ENCODE measurements at regions not wholly inside any gene's neighbourhood (a gene's known extent, or its start where the extent isn't known, plus 50 kb on each side); places are given as distances from the start of the nearest gene placed in this dataset.
"Not testable (repeated sequence)": the region's sequence is repeated elsewhere in the genome, so short reads cannot be mapped to it uniquely, and the experiment has no call there.

DNA sequence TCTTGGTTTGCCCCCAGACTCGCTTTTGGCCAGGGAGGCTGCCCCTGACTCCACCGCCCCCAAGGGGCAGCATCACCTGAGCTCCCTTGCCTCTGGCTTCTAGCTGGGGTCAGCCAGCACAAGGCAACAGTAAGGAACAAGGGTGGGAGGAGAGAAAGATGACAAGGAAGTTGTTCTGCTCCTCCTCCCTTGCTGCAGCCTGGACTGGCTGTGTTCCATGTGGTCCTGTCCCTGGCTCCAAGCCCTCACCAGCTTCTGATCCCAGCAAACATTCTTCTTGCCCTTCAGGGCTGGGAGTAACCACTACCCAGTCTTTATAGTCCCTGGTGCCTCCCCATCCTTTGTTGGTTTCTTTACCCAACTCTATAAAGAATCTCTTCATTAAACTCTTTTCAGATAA, 100.3 kb upstream of the SPIN1 start:
- no peak for DNase-seq (ENCODE audit: low read depth in 1 of 2, low spot score in 1 of 2)

DNA sequence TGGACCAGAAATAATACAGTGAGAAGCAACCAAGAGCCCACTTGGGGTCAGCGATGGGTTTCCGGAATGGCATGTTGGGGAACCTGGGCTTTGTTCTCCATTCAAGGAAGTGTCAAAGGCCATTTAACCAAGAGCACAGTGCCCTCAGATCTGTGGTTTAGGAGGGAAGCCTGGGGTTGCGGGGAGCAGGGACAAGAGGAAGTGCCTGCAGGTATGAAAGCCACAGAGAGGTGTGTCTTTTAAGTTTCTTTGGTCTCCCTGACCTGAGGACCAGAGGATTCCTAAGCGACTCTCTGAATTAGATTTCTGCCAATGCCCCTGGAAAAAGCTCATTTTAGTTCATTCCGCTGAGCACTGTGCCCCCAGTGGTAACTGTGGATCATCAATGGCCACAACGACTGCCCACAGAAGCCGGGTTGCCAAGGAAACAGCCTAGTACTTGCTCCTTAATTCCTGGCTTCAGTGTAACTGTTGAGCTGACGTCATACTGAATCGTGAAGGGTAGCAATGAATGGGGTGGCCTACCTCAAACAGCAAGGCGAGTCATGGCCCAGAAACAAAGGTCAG, 107.3 kb upstream of the SPIN1 start:
- DNase-seq (ENCODE audit: low read depth in 1 of 2, low spot score in 1 of 2), result no peak

DNA sequence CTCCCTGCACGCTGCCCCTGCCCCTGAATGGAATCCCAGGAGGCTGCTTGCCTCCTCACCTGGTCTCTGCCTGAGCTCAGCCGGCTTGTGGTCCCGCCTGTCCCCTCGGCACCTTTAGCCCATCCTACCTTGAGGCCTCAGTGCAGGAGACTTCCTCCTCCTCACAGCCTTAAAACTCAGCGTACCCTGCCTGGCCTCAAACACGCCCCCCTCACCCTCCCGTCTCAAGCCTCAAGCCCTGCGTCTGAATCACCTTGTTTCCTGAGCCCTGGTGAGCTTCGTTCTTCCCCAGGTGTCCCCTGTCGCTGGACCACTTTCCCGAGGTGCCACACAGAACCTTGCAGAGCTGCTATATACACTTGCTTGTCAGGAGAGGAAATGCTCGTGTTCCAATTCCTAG, 110.2 kb upstream of the SPIN1 start:
- no peak for DNase-seq (ENCODE audit: low read depth in 1 of 2, low spot score in 1 of 2)

DNA sequence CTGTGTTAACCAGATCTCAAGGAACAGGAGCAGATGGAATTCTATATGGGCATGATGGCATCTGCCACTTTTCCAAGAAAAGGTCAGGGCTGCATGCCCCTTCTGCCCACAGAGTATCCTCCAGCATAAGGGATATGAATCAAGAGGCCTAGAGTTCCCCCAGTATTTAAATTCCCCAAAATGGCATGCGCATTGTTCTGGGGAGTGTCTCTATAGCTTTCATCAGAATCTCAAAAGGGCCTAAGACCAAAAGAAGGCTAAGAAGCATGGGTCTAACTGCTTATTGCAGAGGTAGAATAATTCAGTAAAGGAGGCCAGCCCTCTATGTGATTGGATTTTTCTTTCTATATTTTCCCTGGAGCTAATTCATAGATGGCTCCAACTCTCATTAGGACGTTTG, 114.2 kb upstream of the SPIN1 start:
- DNase-seq (ENCODE audit: low read depth in 1 of 2, low spot score in 1 of 2), result no peak

DNA sequence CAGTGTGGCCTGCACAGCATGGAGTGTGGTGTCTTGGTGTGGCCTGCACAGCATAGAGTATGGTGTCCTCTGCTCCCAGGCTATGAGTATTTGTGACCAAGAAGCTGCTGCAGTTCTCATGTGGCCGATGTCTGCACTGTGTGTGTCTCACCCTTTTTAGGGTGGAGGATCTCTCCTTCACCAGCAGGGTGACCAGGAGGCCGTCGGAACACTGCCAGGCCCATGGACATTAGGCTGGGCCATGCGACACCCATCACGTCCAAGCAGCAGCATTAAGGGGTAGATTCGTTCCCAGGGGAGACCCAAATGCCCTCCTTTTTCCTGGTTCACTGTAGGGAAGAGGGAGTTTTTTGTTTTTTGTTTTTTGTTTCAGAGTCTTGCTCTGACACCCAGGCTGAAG, 115.3 kb upstream of the SPIN1 start:
- no peak for DNase-seq (ENCODE audit: low read depth in 1 of 2, low spot score in 1 of 2)

DNA sequence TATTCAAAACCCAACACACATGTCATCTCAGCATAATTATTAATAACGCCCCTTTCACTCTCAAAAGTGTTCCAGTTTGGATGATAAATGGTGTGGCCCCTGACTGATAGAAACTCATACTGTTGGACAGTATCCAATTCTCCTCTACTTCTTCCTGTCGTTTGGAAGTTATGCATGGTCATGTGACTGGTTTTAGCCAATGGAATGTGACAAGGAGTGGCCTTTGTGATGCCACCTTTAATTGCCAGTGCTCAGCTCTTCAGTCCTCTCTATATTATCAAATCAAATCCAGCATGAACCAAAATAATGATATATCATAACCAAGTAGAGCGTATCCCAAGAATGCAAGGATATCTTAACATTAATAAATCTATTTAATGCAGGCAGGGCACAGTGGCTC, 117.8 kb upstream of the SPIN1 start:
- no peak for DNase-seq (ENCODE audit: low read depth in 1 of 2, low spot score in 1 of 2)

DNA sequence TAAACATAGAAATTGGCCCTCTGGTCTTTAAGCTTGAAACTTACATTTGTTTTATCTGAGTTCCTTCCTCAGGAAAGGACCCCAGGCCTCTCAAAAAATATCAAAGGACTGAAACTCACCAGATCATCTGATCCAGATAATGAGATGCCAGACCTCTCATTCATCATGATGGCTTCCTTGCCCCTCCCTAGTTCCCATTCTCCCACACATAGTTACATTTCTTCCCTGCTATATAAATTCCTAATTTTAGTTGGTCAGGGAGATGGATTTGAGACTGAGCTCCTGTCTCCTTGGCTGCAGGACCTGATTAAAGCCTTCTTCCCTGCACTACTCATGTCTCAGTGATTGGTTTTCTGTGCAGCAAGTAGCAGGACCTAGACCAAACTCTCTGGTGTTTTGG, 119.4 kb upstream of the SPIN1 start:
- DNase-seq (ENCODE audit: low read depth in 1 of 2, low spot score in 1 of 2), result no peak

DNA sequence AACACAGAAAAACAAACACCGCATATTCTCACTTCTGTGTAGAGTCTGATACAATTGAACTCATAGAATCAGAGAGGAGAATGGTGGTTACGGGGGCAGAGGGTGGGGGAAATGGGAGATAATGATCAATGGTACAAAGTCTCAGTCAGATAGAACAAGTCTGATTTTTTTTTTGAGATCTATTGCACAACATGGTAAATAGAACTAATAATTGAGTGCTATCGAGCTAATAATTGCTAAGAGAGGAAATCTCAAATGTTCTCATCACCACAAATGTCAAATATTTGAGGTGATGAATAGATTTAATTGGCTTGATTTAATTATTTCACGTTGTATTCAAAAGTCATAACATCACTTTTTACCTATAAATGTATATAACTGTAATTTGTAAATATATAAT, 121.0 kb upstream of the SPIN1 start:
- DNase-seq (ENCODE audit: low read depth in 1 of 2, low spot score in 1 of 2), result no peak

DNA sequence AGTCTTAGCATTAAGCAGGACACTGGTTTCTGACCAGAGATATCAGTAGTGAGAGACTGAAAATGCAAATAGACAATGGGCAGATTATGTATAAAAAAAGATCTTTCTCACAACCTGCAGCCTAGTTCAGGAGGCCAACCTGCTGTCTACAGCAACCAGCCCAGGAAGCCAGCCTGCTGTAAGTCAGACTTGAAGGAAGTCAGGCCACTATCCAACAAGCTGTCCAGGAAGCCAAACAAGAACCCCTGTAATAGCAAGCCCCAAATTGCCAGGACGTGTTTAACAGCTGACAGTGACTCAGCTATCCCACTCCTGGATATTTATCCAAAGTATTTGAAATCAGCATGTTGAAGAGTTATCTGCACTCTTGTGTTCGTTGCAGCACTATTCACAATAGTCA, 121.8 kb upstream of the SPIN1 start:
- no peak for DNase-seq (ENCODE audit: low read depth in 1 of 2, low spot score in 1 of 2)

DNA sequence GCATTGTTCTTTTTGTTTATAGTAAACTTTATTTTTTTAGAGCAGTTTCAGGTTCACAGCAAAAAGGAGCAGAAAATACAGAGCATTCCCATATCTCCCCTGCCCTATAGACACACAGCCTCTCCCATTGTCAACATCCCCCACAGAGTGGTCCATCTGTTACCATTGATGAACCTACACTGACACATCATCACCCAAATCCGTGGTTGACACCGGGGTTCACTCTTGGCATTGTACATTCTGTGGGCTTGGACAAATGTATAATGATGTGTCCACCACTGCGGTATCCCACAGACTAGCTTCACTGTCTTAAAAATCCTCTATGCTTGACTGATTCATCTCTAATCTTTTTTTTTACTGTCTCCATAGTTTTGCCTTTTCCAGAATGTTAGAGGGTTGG, 120.7 kb upstream of the SPATA31C2 start:
- no peak for DNase-seq (ENCODE audit: low read depth in 1 of 2, low spot score in 1 of 2)

DNA sequence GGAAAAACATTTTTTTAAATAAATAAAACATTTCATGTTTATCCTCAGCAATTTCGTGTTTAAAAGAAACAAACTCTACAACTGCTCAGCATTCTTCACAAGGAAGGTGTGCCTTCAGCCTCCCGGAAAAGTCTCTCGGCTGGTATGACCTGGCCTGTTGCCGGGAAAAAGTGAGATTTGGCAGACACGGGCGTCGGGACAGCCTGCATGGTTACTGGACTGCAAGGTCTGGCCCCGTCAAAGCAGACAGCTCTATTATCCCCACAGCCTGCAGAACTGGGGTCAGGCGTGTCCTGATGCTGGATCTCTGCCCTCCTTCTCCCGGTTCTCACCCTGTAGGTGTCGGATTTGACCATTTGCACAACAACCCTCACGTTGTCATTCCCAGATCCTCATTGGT, 120.3 kb upstream of the SPATA31C2 start:
- DNase-seq (ENCODE audit: low read depth in 1 of 2, low spot score in 1 of 2), result no peak

DNA sequence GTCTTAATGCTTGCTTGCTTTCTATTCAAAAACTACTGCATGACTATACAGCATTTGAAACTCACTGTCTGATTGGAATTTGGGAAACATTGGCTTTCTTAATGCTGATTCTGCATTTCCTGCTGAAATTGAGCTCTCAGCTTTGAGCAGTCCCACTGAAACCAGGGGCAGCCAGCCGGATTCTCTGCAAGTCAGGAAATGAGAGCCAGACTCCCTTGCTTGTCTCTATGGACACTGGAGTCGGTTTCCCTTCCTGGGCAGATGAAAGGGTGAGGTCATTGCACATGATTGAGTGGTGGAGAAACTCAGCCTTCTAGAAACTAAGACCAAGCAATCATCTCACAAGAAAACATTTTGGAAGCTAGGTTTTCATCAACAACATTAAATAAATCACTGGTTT, 119.7 kb upstream of the SPATA31C2 start:
- no peak for DNase-seq (ENCODE audit: low read depth in 1 of 2, low spot score in 1 of 2)

DNA sequence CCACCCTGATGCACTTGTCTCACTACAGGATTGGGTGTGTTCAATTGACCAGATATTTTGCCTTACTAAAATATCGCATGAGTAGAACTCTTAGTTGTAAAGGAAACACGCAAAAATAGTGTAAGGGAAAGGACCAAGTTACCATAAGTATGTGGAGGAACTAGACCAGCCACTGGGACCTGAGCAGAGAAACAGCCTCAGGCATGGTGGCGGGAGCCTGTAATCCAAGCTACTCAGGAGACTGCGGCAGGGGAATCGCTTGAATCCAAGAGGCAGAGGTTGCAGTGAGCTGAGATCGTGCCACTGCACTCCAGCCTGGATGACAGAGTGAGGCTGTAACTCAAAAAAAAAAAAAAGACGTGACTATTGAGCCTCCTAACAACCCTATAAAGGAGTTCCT, 117.9 kb upstream of the SPATA31C2 start:
- DNase-seq (ENCODE audit: low read depth in 1 of 2, low spot score in 1 of 2), result no peak

DNA sequence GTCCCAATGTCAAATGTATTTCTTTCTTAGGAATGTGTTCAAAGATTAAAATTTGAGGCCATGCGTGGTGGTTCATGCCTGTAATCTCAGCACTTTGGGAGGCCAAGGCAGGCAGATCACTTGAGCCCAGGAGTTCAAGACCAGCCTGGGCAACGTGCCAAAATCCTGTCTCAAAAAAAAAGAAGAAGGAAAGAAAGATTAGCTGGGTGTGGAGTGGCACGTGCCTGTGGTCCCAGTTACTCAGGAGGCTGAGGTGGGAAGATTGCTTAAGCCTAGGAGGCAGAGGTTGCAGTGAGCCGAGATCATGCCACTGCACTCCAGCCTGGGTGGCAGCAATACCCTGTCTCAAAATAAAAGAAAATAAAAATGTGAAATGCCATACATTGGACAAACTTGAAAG, 117.5 kb upstream of the SPATA31C2 start:
- not testable (repeated sequence) for DNase-seq (ENCODE audit: low read depth in 1 of 2, low spot score in 1 of 2)

DNA sequence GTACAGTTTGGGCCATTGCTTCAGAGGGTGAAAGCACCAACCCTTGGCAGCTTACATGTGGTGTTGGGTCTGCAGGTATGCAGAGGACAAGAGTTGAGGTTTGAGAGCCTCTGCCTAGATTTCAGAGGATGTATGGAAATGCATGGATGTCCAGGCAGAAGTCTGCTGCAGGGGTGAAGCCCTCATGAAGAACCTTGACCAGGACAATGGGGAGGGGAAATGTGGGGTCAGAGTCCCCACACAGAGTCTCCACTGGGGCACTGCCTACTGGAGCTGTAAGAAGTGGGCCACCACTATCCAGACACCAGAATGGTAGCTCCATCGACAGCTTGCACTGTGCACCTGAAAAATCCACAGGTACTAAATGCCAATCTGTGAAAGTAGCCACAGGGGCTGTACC, 113.6 kb upstream of the SPATA31C2 start:
- DNase-seq (ENCODE audit: low read depth in 1 of 2, low spot score in 1 of 2), result no peak

DNA sequence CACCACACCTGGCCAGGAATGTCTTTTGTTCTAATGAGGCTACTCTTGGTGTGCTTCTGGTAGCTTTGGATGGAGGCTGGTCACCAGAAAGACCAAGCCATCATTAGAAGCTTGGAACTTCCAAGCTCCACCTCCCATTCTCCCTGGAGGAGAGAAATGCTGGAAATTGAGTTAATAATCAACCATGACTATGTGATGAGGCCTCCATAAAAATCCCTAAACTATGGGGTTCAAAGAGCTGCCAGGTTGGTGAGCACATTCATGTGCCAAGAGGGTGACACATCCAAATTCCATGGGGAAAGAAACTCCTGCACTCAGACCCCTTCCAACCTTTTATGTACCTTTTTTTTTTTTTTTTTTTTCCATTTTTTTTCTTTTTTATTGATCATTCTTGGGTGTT, 105.5 kb upstream of the SPATA31C2 start:
- DNase-seq (ENCODE audit: low read depth in 1 of 2, low spot score in 1 of 2), result no peak

DNA sequence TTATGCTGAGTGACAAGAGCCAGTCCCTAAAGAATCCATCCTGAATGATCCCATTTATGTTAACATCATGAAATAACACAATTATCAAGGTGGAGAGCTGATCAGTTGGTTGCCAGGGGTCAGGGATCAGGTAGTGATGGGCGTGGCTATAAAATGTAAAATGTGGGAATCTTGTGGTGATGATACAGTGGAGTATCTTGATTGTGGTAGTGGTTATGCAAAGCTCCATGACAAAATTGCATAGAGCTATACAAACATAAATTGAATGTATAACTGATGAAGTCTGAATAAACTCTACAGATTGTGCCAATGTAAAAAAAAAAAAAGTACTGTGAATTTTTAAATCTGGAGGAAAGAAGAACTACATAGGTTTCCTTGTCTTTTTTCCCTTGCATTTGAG, 104.6 kb upstream of the SPATA31C2 start:
- DNase-seq (ENCODE audit: low read depth in 1 of 2, low spot score in 1 of 2), result no peak

DNA sequence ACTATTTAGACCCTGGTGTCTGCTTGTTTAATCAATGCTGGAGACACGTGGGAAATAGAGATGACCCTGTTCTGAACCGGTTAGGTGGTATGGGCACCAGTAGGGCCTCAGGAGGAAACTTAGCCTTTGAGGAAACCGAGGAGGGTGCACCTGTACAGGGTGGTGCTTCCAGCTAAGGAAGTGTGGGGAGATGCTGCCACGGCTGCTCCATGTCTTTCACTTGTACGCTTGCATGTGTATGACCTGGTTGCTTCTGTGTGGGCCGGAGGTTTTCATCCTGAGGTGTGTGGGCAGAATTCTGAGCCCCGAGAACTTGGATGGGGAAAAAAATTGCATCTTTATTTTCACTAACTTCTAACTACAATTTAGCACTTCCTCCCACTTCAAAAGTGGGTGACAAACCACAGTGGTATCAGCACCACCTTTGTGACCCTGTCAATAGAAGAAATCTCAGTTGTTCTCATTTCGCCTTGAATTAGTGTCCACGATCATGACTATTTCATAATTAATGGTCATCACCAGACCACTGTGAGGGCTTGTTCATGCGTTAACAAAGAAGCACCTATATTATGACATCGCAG, 99.8 kb upstream of the SPATA31C2 start:
- DNase-seq (ENCODE audit: low read depth in 1 of 2, low spot score in 1 of 2), result no peak

DNA sequence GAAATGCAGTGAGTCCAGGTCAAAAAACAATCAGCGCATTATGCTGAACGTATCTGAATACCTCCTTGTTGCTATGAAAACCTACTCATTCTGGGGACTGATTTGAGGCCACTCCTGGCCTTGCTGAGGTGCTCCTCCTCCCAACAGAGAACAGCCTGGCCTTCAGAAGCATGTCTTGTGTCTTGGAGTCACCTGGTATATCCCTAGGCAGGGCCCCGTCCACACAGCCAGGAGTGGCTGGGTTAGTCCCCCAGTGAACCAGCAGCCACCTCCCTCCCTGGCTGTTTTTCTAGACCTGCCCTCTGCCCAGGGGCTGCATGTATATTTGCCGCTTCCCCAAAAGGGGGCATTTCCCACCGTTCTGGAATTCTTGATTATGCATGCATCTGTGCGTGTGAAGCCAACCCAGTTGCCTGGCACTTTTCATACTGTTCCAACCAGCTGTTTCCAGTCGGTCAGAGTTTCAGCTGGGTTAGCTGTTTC, 99.2 kb upstream of the SPATA31C2 start:
- no peak for DNase-seq (ENCODE audit: low read depth in 1 of 2, low spot score in 1 of 2)

DNA sequence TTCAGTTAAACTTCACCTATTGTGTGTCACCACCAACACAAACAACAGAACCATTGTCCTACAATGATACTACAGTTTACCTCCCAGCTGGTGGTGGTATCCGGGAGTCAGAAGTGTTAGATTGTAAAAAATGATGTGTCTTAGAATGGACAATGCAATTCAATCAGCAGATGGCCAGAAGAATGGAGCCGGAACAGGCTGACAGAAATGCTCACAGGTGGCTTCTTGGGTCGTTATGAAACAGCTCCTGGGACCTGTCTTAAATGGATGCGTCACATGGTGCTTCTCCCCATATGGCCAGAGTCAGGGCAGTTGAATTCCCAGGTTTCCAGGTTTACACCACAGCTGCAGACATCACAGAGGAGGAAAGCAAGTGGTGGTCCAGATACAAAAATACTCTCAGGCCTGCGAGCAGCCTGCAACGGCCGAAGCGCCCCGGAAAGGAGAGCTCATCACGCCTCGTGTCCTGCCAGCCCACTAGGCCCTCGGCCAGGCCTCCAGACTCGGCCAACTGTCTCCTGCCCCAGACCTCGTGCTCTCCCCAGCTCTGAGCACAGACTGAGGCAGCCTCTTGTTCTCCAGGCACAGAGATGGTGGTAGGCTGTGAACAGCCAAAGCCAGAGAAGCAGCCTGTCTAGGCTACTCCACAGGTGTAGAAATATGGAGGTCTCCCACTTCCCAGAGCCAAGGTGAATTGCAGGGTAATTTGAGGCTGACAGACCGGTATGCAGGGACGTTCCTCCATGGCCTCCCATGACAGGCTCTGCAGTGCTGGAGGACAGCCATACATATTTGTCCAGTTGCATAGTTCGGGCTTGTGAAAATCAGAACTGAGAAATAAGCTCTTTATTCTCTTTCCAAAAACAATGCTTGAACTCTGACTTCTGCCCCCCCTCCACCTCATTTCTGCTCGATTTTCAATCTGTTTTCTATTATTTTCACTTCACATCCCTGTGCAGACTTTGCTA, 98.5 kb upstream of the SPATA31C2 start:
- DNase-seq (ENCODE audit: low read depth in 1 of 2, low spot score in 1 of 2), result no peak

DNA sequence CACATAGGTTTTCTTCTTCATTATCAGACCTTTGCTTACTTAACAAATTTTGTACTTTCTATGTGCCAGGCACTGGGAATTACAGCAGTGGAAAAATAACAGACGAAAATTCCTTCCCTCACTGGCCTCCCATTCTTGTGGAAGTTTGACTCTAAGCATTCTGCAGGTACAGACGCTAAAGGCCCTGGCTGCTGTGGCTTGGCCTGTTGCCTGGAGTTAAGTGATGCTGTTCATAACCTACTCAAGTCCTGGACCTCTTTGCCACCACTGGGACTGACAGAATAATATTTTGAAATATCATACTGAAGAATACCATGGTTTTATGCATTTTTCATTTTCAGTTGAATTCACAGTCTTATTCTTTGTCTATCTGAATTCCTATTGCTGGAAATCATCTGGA, 97.3 kb upstream of the SPATA31C2 start:
- DNase-seq (ENCODE audit: low read depth in 1 of 2, low spot score in 1 of 2), result no peak

DNA sequence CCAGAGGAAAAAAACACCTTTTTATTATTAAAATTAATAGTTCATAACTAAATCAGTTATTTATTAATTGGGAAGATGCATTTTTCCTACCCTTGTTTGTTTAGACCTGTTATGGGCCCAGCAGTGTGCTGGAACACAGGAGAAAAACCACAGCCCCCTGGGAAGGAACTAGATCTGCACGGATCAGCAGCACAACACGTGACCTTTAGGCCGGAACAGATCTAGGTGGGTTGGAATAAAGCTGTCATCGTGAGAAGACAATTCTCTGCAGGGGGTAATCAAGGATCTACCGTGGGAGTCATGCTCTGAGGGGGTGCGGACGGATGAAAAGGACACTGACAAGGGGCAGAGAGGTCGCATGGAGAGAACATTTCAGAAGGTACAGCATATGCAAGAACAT, 95.8 kb upstream of the SPATA31C2 start:
- no peak for DNase-seq (ENCODE audit: low read depth in 1 of 2, low spot score in 1 of 2)

Data from activated CD4-positive, alpha-beta T cell treated with anti-CD3 and anti-CD28 coated beads, Interleukin-2, amount 50 U/mL, for 24 hours (primary cell).